ENCODE measurements at regions not wholly inside any gene's neighbourhood (a gene's known extent, or its start where the extent isn't known, plus 50 kb on each side); places are given as distances from the start of the nearest gene placed in this dataset.

DNA sequence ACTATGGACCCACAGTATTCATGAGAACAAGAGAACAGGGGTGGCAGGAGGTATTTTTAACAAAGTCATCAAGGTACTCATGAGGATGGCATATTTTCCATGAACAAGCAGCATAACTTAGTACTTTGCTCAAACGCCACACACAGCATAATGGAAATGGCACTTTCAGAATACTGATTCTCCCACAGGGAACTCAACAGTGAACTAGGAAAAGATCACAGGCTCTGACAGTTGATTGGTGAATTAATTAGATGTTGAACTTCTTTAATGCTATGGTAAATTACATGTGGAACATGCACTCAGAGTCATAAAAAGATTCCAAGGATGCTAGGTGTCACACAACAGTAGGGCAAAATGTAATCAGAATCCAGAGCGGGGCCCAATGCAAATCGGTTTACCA is 1088.6 kb upstream of the C9orf72 start:
- DNase-seq, result no peak

DNA sequence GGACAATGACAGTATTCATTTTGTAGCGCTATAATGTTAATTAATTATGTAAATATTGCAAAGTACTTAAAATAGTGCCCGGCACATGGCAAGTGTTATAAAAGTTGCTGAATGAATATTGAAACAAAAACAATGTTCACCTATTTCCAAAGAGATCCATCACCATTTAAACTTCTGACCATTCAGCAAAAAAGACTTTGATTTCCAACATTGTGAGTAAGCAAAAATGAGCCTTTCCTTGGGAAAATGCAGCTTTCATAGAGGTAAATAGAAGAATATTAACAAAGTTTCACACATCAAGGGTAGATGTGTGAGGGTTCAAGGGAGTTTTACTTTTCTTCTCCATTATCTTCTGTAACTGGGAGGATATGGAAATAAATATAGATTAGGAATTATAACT is 1089.4 kb upstream of the C9orf72 start:
- DNase-seq, result no peak

DNA sequence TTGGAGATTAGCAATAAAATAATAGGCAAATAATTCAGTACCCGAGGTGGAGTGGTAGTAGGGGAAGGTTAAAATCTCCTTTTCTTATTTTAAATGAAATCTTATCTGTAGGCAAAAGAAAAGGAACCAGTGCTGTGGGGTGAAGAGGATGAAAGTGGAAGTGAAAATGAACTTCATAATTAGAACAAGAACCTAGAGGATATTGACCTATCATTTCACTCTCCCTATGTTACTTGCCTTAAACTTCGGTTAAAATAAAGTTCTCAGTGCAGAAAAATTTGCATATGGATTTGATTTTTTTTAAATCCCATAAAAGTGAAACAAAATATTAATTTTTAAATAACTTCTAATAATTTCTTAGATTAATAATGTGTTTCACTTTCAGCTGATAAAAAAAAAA is 1094.9 kb upstream of the C9orf72 start:
- DNase-seq, result no peak

DNA sequence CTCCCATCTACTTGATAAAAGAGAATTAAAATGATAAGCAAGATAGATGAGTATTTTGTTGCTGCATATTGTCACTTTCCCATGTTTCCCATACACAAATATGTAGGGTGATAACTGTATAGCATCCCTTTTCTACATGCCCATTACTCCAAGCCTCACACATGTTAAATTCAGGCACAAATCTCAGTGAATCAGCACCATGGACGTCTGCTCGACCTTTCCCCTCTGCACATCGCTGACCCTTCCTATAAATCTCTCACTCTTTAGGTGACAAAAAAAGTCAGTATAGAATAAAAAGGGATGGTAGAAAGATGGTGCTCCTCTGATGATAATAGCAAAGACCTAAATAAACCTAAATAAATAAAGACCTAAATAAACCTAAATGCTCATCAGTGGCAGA is 1097.7 kb upstream of the C9orf72 start:
- no peak for DNase-seq

DNA sequence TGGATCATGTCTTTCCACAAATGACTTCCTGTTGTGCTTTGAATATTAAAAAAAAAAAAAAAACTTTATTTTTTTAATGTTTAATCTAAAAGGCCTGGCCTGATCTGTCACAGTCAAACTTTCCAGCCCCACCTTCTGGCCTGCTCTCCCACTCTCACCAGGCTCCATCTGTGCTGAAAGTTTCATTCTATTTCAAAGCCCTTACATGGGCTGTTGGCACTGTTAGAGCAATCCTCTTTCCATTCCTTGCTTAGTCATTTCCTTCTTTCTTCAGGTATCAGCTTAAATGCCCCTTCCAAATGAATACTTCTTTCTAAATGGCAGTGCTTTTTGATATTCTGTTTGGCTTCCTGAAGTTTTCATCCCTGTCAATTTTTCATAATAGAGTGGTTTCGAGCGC is 1104.8 kb upstream of the C9orf72 start:
- no peak for DNase-seq

DNA sequence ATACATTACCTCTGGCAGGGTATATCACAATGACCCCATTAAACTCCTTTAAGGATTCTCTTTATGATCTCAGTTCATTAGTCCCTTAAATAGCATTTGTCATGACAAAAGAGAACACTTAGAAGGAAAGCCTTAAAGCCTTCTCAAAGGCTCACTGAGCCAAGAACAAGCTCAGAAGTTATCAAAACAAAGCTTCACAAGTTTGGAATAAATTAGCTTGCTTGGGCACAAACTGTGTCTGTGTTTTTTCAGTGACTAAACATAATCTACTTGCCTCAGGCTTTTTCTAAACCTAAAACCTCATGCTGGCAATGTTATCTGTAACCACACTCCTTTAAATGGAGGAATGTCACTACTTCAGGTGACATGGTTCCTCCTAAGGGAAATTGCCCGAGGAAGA is 1114.9 kb upstream of the C9orf72 start:
- DNase-seq, result no peak

DNA sequence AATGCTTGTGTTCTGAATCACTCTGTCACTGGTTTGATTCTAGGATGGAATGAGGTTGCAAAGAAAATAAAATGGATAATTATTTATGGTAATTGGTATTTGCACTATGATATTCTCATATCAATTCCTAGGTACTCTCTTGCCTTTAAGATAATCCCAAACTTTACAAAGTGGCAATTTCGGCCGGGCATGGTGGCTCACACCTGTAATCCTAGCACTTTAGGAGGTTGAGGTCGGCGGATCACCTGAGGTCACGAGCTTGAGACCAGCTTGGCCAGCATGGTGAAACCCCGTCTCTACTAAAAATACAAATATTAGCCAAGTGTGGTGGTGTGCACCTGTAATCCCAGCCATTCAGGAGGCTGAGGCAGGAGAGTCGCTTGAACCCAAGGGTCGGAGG is 1118.7 kb upstream of the C9orf72 start:
- DNase-seq, result no peak

DNA sequence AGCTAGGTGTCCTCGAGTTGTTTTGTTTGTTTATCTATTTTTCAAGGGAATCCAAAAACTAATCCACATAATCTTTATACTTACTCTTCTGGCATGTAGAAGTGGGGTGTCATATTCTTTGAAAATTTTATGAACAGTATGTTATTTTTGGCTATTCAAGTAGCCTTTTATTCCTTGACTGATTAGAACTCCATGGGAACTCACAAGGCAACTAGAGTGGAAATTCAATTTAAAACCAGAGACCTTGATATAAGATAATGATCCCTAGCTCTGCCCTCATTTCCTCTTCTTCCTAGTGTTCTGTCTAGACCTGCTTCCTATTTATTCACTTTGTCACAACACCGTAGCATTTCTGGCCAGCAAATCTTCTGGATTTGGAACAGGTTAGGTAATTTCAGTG is 1123.7 kb upstream of the C9orf72 start:
- no peak for DNase-seq

DNA sequence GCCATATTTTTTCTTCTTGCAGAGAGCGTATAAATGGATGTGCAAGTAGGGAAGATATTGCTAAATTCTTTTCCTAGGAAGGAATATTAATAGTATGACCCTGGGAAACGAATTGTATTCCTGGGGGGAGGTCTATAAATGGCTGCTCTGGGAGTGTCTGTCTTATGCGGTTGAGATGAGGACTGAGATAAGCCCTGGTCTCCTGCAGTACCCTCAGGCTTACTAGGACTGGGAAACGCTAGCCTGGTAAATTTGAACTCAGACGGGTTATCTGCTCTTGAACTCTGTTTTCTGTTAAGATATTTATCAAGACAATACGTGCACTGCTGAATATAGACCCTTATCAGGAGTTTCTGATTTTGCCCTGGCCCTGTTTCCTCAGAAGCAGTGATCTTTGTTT is 1126.4 kb upstream of the C9orf72 start:
- DNase-seq, result no peak

DNA sequence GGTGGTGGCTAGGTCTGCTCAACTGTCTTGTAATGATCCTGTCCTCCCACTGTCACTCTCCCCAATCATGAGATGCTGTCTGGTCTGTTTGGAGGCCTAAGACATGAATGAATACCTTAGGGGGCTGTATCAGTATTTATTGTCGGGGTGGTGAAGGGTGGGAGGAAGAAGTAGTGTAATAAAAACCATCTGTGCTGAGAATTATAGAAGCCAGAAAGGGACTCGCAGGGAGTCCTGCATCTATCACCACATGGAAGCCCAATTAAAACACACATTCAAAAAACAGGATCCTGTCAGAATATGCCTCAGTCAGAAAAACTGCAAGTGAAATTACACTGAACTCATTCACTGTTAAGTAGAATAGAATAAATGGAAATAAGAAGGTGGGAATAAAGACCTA is 1134.3 kb upstream of the C9orf72 start:
- DNase-seq, result no peak

DNA sequence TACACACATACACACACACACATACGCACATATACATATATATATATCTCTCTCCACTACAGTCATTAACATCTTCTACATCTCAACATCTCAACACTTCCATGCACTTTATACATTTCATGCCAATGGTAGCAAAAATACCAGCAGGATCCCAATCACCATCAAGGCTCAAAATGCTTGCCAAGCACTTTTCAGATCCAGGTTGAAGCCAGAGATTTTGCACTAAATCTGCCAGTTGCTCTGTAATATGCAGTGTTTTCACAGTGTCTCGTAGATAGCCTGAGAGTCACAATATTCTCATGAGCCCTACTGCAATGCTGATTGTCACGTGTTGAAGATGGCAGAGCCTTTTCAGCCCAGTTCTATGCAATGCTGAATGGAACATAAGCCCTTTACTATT is 1140.9 kb upstream of the C9orf72 start:
- DNase-seq, result no peak

DNA sequence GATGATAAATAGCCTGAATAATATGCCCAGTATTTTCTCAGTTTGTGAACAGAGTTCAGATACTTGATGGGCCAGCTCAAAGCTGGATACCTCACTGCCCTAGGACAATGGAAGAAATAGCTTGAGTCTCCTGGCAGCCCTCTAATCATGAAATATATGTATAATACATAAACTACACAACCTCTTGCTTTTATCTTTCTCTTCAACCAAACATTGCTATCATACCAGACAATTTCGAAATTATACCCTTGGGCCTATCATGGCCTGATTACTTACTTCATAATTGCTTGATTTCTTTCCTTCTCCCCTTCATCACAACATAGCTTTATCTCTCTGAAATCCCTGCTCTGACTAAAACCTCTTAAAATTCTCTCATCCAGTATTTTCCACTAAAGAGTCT is 1144.9 kb upstream of the C9orf72 start:
- no peak for DNase-seq

DNA sequence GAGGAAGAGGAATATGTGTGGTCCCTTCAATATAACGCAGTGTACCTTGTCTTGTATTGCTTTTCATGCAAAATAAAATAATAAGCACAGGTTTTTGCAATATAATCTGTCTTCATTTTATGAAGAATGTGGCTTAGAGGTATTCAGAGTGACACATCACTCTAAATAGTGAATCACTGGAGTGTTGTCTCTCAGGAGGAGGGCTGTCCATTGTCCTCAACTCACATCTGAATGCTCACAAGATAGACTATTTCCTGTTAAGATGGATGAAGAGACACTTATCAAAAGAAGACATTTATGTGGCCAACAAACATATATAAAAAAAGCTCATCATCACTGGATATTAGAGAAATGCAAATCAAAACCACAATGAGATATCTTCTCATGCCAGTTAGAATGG is 1147.5 kb upstream of the C9orf72 start:
- no peak for DNase-seq

DNA sequence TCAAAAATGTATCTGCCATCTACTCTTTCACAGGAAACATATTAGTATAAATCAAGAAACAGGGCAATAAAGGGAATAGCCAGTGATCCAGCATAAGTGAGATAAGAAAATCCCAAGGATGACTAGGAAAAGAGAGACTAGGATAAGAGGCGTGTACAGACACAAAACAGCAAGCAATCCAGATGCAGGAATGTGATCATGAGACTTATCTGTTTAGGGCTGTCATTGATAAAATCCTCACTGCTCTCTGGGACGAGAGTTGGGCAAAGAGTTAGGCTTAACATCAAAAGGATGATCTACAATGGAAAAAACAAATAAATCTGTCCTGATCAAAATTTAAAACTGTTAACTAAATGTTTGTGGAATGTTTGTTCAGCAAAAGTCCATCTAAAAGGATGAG is 1156.8 kb upstream of the C9orf72 start:
- DNase-seq, result no peak

DNA sequence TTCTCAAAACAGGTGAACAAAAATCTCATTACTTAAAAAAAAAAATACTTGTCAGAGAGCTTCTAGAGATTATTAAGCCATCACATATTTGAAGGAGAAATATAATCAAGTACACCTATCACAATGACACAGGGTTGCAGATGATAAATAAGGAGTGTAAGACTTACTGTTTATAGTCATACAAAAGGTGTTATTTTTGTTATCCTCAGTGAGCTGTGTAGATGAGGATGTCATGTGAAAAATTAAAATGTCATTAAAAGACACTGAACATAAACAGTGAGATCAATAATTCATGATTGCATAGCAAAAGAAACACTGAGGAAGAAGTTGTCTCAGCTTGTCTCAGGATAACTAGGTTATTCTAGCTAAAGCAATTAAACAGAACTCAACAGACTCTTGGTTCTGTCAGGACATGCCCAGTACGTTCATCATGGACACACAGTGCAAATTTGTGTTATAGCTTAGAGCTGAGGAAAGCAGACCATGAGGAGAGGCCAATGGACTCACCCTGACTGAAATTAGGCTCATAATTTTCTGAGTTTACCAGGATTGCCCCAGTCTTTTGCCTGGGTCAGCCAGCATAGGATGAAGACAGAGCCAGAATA is 1162.6 kb upstream of the C9orf72 start:
- DNase-seq, result no peak

DNA sequence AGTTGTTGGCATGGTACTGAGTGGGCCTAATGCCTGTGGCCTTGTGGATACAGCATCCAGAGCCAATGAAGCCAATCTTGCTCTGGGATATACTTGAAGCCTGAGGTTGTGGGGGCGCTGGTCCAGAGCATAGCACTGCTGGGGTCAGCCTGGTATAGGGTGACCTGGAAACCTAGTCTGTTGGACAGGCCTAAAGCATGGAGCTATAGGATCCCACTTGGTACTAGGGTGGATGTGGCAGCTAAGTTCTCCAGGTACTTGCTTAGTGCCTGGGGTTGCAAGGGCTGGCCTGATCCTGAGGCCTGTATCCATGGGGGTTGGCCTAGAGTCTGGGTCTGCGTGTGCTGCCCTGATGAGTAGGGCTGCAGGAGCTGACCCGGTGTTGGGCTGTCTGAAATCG is 1168.2 kb upstream of the C9orf72 start:
- DNase-seq, result no peak

DNA sequence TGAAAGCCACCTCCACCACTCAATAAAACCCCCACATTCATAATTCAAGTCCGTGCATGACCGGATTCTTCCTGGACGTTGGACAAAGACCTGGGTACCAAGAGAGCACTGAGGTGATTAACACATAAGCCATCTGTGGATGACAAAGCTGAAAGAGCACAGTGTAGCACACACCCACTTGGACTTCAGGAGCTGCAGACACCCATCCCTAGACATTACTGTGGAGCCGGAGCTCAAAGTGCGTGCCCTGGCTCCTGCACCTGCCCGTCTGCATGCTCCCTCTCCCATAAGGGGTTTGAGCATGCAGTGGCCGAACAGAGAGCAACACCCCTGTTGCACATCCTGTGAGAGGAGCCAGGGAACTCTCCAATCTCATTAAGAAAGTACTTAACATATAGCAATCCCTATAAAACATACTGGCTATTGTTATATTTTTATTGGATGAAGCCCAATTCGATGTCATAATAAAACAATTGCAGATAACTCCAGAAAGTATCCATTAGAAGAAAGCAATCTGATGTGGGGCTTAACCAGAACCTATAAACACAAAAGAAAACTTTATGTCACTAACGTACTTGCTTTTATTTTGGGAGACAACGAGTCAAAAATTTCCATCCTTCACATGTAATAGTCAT is 1174.2 kb upstream of the C9orf72 start:
- DNase-seq, result no peak

DNA sequence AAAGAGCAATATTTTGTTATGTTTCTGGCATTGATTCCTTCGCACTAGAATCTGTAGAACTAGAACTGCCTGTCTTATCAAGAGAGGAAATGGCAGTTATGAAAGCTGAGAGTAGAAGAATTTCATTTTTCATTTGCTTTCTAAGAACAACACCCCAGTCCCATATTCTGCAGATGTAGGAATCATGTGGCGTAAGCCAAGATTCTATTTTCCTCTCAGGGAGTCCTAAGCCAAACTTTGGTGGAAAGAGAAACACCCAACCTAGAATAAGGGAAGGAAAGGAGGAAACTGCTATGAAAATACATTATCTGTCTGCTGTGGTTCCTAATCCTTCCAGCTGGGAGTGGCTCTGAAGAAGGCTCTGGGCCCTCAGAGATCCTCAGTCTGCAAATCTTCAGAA is 1176.9 kb upstream of the C9orf72 start:
- DNase-seq, result no peak

DNA sequence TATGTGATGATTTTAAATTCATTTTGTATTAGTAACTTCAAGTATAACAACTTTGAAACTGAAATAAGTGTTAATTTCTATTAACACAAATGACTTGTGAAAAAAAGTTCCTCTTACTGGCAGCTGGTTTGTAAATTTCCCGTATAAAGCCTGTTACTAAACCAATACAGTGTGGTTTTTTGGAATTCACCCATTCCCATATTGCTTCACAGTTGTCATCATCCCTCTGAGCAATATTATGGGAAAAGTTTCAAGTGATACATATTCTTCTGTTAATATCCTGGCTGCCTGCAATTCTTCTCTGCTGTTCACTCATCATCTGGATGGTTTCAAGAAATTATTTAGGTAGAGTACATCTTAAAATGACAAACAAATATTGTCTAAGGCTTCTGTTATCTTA is 1185.1 kb upstream of the C9orf72 start:
- no peak for DNase-seq

DNA sequence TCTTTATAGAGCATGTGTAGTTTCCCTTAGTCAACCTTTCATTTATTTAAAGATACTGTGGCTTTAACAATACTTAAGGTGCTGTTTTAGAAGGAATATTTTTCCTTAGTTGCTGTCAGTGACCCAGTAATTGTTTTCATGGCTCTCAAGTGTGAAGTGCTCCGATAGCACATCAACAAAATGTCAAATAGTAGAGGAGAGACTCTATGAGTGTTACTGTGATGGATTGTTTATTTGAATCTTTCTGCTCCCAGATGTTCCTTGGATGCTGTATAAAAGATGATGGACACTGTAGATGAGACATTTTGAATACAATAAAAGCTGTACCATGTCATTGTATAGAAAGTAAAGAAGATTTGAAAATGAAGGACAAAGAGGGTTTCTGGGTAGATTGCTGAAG is 1185.7 kb upstream of the C9orf72 start:
- DNase-seq, result no peak

DNA sequence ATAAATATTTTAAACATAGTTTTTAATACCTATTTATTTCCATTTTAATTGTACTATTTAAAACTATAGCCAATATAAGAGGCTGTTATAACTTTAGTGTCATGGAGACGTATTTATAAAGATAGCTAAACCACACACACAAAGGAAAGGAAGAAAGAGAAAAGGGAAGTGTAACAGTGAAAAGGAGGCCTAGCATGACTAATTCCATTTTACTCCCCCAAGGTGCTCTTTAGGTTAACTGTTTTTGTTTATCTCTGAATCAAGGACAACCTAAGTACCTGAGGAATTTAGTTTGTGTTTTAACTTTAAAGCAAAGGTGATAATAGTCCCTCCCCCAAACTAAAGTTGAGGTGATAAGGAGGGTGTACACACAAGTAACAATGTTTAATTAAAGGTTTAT is 1188.9 kb upstream of the C9orf72 start:
- DNase-seq, result no peak

DNA sequence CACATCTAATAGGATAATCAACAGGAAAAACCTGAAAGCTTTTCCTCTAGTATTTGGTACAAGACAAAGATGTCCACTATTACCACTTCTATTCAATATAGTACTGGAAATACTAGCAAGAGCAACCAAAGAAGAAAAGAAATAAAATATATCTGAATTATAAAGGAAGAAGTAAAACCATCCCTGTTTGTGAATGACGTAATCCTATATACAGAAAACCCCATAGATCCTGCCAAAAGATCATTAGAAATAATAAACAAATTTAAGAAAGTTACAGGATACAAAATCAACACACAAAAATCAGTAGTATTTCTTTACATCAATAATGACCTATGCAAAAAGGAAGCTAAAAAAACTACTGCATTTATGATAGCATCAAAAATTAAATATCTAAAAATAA is 1191.3 kb upstream of the C9orf72 start:
- no peak for DNase-seq

DNA sequence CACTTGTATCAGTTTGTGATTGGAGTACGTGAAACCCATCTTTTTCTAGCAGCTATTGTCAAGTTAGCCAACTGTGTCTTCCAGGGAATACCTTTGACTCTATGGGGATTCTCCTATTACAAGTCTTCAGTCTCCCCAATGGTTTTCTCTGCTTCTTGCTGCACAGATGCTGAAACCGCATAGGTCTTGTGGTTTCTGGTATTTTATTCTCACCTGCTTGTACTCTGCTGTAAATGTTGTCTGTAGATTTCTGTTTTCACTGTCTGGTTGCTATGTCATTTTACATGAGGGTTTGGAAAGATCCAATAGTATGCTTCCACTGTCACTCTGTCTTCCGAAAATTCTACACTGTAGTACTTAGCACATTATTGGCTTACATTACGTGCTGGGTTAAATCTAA is 1196.9 kb upstream of the C9orf72 start:
- no peak for DNase-seq

DNA sequence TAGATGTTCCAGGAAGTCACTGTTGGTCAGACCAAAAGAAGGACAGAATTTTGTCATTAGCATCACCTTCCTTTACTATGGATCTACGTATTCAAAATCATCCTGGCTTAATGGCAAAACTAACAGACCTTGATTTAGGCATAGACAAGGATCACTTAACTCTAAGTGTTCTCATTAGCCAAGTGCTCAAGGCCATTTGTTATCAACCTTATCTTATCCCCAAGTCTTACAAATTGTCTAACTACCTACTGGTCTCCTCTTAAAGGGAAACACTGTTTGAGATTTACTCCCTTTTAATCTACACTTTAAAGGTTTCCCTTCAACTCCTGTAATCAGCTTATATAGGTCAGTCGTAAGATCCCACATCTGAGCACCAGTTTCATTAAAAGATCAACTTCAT is 1197.5 kb upstream of the C9orf72 start:
- DNase-seq, result no peak

DNA sequence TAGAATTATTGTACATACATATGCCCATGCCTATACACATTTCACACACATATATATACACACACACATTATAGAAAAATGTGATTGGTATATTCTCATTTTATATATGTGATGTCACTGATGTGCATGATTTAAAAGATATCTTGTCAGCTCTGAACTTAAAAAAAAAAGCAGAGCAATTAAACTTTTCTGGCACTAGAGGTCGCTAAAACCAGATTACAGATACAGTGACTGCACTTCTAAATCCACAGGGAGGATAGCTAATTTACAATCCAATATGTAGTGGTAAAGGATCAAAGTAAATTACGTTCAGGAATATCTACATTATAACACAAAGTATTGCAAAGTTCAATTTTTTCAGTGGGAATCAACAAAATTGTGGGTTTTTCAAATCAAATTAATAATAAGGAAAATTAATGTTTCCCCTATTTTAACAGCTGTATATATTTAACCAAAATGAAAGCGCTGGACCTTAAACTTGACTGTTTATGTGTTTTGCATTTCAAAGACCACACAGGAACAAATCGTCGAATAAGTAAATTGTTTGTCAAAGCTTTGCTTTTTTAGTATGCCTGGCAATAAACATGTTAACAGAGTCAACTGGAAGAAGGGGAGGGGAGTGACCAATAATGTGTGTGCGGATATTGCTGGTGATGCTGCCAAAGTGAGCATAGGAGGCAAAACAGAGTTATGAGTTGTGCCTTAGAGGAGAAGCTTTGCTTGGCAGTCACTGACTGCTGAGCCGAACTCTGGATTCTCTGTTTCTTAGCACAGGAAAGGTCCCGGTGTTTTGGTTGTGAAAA is 1201.4 kb upstream of the C9orf72 start:
- DNase-seq, result no peak
